ENCODE measurements at regions not wholly inside any gene's neighbourhood (a gene's known extent, or its start where the extent isn't known, plus 50 kb on each side); places are given as distances from the start of the nearest gene placed in this dataset.
"Not testable (repeated sequence)": the region's sequence is repeated elsewhere in the genome, so short reads cannot be mapped to it uniquely, and the experiment has no call there.

DNA sequence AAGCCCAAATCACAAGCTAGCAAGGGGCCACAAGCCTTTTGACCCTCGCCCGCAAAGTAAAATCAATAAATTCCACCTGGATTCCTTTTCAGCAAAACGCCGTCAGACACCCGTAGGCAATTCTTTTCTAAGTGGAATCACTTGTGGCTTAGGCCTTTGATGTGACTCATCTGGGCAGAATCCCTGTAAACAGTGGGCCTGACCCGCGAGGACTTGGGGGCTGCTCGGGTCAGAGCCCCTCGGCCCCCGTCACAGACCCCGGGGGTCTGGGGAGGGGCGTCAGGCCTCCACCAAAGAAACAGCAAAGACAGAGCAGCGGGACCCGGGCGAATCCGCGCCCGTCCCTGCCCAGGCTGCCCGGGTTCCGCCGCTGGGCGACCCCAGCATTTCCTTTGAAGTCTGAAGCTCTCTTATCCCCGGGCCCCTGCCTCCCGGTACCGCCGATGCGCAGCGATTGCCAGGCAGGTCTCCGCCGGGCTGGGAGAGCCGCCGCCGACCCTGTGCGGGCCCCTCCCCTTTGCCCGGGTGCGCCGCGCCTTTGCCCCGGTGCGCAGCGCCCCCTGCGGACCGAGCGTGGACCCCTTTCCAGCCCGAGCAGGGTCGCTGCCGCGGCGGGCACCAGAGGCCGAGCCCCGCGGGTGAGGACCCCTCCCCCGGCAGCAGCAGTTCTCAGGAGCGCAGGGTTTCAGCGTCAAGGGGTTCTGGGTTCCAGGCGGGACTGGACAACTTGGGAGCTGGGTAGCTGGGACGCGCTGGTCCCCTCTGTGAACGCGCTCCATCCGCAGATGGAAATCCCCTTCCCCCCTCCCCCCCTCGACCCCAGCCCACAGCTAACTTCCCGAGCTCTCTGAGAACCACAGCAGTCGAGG, 178.3 kb downstream of the UACA start:
- TF ChIP-seq ZNF274 (IDR thresholded peaks at IDR 0.05; ENCODE audit: low read depth, low read length) = no peak
- no peak overlapping the region for H3K4me3 ChIP-seq (ENCODE audit: low read length)

DNA sequence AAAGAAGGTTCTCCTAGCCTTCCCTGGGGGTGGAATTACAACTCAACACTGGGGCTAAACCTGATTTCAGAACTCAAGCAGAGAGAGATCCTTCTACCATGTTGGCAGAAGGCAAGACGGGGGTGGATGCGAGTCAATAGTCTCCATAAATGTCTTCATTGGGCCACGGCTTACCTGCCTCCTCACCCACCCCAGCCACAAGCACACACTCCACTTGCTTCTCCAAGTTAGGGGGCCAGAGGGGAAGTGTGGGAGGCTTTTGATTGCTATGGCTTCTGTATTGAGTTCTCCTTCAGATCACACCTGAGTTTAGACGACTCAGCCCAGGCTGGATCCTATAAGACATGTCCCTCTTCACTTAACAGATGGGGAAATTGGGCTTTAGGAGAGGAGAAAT, 178.9 kb downstream of the UACA start:
- no peak overlapping the region for H3K4me3 ChIP-seq (ENCODE audit: low read length)
- TF ChIP-seq ZNF274 (IDR thresholded peaks at IDR 0.05; ENCODE audit: low read depth, low read length) = no peak

DNA sequence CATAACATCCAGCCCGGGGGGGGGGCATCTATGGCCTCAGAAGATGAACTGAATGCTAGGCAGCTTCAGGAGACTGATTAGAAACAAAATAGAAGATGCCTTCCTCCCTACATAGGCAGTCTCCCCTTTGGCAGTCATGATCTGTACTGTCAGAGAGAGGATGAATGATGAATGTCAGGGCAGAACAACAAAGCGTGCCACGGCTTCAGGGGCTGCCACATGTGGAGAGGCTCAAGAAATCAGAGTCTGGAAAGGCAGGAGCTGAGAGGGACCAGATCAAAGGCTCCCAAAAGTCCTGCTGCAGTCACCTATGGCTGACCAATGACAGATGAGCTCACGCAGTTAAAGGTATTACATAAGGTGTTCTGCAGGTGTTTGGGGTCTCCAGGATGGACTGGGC, 180.4 kb downstream of the UACA start:
- TF ChIP-seq ZNF274 (IDR thresholded peaks at IDR 0.05; ENCODE audit: low read depth, low read length) = no peak
- no peak overlapping the region for H3K4me3 ChIP-seq (ENCODE audit: low read length)

DNA sequence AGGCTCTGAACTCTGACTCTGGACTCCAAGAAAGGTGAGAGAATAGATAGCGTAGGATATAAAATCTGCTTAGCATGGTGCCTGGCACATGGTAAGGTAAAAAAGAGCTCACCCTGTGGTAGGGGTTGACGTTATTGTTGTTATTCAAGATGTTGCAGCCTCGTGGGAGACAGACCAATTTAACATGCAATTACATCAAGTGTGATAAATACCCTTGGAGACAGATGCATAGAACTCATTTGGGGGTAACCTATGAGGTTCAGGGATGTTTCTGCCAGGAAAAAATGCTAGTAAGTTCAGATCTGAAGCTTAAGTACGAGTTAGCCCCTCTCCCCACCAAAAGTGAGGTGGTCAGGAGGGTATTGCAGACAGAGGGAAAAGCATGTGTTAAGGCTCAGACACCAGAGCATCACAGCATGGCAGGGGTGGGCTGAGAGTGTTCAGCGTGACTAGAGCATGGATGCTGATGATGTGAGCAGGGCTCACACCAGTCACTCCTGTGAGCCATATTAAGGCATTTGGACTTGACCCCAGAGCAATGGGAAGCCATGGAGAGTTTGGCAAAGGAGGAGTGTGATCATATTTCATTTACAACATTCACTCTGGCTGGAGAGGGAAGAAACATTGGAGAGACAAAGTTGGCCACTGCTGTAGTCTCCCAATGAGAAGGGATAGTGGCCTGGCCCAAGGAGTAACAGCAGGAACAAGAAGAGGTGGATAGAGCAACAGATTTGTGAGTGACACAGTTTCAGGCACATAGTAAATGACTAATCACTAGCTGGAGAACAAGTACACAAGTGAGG, 181.0 kb downstream of the UACA start:
- H3K4me3 ChIP-seq (ENCODE audit: low read length) = no peak overlapping the region
- no peak for TF ChIP-seq ZNF274 (IDR thresholded peaks at IDR 0.05; ENCODE audit: low read depth, low read length)

DNA sequence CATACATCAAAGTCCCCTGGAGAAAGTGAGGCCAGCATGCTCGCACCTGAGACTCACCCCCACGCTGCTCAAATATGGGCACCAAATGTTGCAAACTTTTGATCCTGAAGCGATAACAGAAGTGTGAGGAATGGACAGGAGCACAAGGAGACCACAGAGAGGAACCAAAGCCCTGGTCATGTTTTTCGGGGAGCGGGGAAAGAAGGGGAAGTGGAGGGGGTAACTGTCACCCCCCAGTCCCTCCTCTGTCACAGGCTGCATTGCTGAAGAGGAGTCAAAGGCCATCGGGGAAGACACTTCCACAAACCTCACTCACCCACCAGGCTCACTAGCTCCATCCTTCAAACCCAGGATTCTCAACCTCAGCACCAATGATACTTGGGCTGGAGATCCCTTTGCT, 182.4 kb downstream of the UACA start:
- no peak overlapping the region for H3K4me3 ChIP-seq (ENCODE audit: low read length)
- no peak for TF ChIP-seq ZNF274 (IDR thresholded peaks at IDR 0.05; ENCODE audit: low read depth, low read length)

DNA sequence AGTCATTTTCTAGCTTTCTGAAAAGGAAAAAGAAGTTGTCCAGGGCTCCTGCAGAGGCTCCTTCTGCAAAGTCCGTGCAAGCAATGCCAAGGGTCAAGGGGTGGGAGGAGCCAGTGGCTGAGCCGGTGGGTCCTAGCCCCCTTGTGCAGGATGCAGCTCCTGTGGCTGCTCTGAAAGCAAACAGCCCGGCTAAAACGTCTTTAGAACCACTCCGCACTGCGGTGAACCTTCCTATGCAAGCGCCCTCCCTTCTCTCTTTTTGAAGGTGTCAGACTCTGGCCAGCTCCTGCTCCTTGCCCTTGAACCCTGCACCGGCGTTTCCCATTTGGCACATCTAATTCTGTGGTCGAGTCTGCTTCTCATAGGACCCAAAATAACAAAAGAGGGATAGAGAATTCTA, 183.1 kb downstream of the UACA start:
- TF ChIP-seq ZNF274 (IDR thresholded peaks at IDR 0.05; ENCODE audit: low read depth, low read length) = no peak
- H3K4me3 ChIP-seq (ENCODE audit: low read length) = no peak overlapping the region

DNA sequence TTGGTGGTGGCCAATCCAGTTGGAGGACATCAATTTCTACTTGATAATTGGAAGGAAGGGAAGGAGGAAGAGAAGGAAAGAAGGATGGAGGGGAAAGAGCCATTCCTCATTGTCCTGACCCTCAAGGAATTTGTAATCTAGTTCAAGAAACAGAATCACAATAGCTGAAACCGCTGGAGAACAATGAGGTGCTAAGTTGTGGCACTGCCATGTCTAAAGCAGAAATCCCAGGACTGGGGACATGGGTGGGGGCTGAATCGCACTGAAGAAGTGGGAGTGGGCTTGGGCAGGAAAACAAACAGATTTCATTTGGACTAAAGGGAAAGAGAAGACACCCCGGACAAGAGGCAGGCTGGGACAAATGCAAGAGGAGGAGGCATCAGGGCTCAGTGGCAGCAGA, 183.6 kb downstream of the UACA start:
- TF ChIP-seq ZNF274 (IDR thresholded peaks at IDR 0.05; ENCODE audit: low read depth, low read length) = no peak

DNA sequence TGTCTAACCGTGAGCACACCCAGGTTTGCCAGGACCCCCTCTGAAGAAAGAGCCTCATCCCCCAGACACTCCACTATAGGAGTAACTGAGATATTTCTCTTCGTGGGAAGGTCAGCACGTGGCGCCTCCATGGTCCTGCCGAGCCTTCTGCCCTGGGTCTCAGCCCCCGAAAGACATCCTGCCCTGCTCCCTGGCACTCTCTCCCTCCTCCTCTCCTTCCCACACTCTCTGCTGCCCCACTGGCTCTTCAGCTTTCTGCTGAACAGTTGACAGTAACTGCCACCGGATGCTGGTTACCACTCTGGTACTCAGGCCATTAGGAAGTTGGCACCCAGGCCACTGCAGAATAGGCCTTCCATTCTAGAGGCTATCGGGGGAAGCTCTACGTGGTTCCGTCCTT, 185.2 kb downstream of the UACA start:
- TF ChIP-seq ZNF274 (IDR thresholded peaks at IDR 0.05; ENCODE audit: low read depth, low read length) = no peak
- H3K4me3 ChIP-seq (ENCODE audit: low read length) = no peak overlapping the region

More for the DNA sequence above, 183.6 kb downstream of the UACA start:
- no peak overlapping the region for H3K4me3 ChIP-seq (ENCODE audit: low read length)

DNA sequence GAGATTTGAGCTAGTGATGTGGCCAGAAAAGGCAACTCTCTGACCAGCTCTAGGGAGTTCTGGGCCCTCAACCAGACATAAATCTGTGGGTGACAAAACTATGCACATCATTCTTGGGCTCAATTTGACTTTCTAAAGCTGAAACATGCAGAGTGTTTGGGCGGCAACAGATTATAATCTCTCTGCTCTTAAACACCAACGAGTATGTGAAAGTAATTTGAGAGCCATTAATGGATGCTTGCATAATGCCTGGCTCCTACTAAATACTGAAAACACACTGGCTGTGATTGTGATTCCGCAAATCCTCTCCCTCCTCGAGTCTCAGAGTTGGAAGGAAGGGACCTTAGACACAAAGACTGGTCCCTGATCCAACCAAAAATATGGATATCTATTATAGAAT, 186.7 kb downstream of the UACA start:
- no peak for TF ChIP-seq ZNF274 (IDR thresholded peaks at IDR 0.05; ENCODE audit: low read depth, low read length)
- no peak overlapping the region for H3K4me3 ChIP-seq (ENCODE audit: low read length)

DNA sequence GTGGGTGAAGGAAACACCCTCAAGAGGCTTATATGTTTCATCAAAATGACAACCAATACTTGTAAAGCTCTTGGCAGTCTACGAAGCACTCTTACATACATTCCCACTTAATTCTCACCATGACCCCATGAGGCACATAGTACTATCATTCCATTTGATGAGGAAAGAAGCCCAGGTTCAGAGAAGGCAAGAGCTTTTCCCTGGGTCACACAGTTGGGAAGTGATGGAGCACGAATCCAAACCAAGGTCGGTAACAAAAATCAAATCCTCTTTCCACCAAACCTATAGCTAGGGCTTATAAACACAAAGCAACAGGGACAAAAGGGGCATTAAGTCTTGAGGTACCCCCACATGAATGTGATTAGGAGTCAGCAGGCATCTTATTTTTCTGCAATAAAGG, 187.1 kb downstream of the UACA start:
- no peak overlapping the region for H3K4me3 ChIP-seq (ENCODE audit: low read length)

DNA sequence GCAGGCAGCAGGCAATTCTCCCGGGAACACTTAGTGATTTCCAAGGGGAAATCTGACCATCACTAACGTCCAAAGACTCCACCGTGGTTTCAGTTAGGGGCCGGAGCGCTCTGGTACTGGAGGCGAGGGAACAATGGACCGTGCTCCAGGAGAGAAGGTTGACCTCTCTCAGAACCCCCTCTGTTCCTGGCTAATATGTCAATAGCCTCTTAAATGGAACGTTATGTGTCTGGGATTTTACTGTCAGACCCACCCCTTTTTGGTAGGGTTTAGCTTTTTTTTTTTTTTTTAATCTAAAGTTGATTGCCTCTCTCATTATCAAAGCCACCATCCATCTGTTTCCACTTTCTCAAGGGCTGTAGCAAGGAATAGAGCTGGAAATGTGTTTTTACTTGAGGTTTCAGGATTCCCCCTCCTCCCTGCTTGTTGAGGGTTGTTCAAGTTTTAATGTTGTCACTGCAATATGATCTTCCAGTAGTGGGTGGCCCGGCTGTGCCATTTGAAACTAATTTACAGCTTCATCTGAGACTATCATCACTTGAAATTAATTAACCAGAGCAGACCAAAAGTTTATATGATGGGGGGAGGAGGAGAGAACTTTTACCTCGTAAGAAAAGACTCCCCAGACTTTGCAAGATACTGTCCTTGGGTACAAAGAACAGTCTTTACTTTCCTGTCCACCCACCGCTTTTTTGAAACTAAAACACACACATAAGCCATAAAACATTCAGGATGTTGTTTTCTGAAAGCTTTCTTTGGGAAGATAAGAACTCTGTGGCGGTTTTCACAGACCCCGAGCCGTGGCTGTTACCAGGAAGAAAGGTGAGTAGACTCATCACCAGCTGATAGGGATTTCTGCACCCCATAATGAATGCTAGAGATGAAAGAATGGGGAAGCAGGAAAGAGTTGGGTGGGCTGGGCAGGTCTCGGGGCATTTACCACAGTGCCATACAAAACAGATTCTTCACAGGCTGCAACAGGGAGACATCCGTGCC, 187.8 kb downstream of the UACA start:
- no peak overlapping the region for H3K4me3 ChIP-seq (ENCODE audit: low read length)
- TF ChIP-seq ZNF274 (IDR thresholded peaks at IDR 0.05; ENCODE audit: low read depth, low read length) = no peak

More for the DNA sequence above, 187.1 kb downstream of the UACA start:
- TF ChIP-seq ZNF274 (IDR thresholded peaks at IDR 0.05; ENCODE audit: low read depth, low read length) = no peak

DNA sequence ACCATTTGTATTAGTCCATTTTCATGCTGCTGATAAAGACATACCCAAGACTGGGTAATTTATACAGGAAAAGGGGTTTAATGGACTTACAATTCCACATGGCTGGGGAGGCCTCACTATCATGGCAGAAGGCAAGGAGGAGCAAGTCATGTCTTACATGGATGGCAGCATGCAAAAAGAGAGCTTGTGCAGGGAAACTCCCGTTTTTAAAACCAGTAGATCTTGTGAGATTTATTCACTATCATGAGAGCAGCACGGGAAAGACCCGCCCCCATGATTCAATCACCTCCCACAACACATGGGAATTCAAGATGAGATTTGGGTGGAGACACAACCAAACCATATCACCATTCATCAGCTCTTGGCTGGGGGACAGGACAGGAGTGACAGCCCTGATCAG, 189.0 kb downstream of the UACA start:
- not testable (repeated sequence) for H3K4me3 ChIP-seq (ENCODE audit: low read length)

DNA sequence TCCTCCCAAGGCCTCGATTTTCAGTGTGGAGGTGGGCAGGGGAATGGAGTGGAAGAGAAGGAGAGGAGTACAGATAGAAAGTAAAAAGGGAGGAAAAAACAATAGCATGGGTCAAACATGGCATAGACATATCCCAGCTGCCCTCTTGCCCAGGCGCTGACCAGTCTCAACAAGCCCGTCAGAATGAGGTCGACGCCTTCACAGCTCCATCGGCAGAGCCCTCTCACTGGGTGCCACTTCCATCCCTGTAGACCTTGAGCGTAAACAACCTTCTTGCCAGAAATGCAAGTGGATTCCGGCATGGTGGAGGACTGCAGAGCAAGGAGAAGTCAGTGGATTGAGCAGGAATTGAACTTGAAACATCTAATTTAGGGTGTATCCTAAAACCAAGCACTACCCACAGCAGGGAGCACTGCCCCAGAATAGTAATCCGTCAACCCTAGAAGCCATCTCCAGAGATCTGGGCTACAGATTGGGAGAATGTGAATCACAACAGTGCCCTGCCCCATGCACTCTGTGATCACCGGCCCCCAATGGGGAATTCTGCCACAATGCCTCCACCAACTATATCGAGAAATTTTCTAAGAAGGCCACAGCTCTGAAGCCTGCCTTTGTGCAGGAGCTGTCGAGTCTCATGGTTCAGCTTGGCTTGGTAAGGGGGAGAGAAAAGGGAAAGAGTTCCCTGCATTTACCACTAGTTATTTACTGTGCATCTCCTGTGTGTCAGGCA, 190.1 kb downstream of the UACA start:
- no peak overlapping the region for H3K4me3 ChIP-seq (ENCODE audit: low read length)
- no peak for TF ChIP-seq ZNF274 (IDR thresholded peaks at IDR 0.05; ENCODE audit: low read depth, low read length)
